IMR-90 (cell line): ENCODE measurements at regions not wholly inside any gene's neighbourhood (a gene's known extent, or its start where the extent isn't known, plus 50 kb on each side); places are given as distances from the start of the nearest gene placed in this dataset.

ENCODE experiments used
- CEBPB ChIP-seq: IDR thresholded peaks from 2 replicates; pipeline ENCODE4 v1.6.1; 2012; ENCODE audit warnings: low read depth, low read length, improper control_type of control experiment
- CHD1 ChIP-seq: IDR thresholded peaks from 2 replicates; pipeline ENCODE4 v1.6.1; 2012; ENCODE audit warnings: low read depth, low read length, improper control_type of control experiment
- CTCF ChIP-seq: conservative IDR thresholded peaks from 2 replicates; pipeline ENCODE4 v1.5.1; 2012; ENCODE audit warnings: mild to moderate bottlenecking, low read depth, low read length, improper control_type of control experiment
- FOS ChIP-seq: fragments of 150-350 bp; IDR thresholded peaks from 2 replicates; pipeline ENCODE4 v1.6.1; 2016; ENCODE audit warnings: low read depth, low read length
- MAZ ChIP-seq: IDR thresholded peaks from 2 replicates; pipeline ENCODE4 v1.6.1; 2012; ENCODE audit warnings: low read depth, mild to moderate bottlenecking, low read length, improper control_type of control experiment, moderate library complexity, borderline replicate concordance
- MXI1 ChIP-seq: IDR thresholded peaks from 2 replicates; pipeline ENCODE4 v1.6.1; 2012; ENCODE audit warnings: low read depth, mild to moderate bottlenecking, low read length, moderate library complexity, borderline replicate concordance
- NFE2L2 ChIP-seq: fragments of 150-350 bp; IDR thresholded peaks from 2 replicates; pipeline ENCODE4 v1.6.1; 2016; ENCODE audit warnings: low read depth, mild to moderate bottlenecking, low read length
- POLR2A ChIP-seq: IDR thresholded peaks from 2 replicates; pipeline ENCODE4 v1.6.1; 2012; ENCODE audit warnings: mild to moderate bottlenecking, low read depth, low read length
- RAD21 ChIP-seq: IDR thresholded peaks from 2 replicates; pipeline ENCODE4 v1.6.1; 2012; ENCODE audit warnings: low read length, improper control_type of control experiment
- RCOR1 ChIP-seq: IDR thresholded peaks from 2 replicates; pipeline ENCODE4 v1.6.1; 2012; ENCODE audit warnings: mild to moderate bottlenecking, low read length, improper control_type of control experiment; ENCODE audit not compliant: insufficient replicate concordance
- RFX5 ChIP-seq: IDR thresholded peaks from 2 replicates; pipeline ENCODE4 v1.8.0; 2012; ENCODE audit warnings: low read depth, mild to moderate bottlenecking, low read length, moderate library complexity
- SMC3 ChIP-seq: fragments of 150-350 bp; IDR thresholded peaks from 2 replicates; pipeline ENCODE4 v1.6.1; 2016; ENCODE audit warnings: low read depth, mild to moderate bottlenecking, antibody characterized with exemption, low read length, moderate library complexity
- TF ChIP-seq, protein P1 (sequence below): fragments of 150-350 bp; IDR thresholded peaks from 2 replicates; pipeline ENCODE4 v1.6.1; 2017; ENCODE audit warnings: mild to moderate bottlenecking, antibody characterized with exemption, low read length, low read depth

DNA sequence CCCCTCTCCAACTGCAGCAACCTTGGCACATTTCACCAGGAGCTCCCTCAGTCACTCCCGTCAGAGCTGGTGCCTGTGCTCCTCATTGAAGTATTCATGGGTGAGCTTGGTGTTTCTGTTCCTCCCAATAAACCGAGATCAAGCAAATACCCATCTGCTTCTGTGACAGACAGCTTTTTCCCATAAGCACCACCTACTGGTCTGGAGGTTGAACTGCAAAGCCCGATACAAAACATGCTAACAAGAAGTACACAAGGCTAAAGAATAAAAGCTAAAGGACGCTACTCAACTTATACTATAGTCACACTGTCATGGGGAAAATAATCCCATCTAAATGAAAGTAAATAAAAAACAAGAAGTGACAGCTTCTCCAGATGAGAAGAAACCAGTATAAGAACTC is 111.9 kb upstream of the C21orf91 start:
- TF ChIP-seq CTCF = no peak; the same call in 1 of the 2 replicates
- TF ChIP-seq SMC3 = no peak
- TF ChIP-seq POLR2A = no peak
- no peak for TF ChIP-seq FOS
- no peak for TF ChIP-seq NFE2L2
- no peak for TF ChIP-seq CHD1
- TF ChIP-seq RAD21 = no peak
- TF ChIP-seq MXI1 = no peak
- TF ChIP-seq MAZ = no peak
- TF ChIP-seq CEBPB = no peak
- TF ChIP-seq RFX5 = no peak
- TF ChIP-seq, protein P1, sequence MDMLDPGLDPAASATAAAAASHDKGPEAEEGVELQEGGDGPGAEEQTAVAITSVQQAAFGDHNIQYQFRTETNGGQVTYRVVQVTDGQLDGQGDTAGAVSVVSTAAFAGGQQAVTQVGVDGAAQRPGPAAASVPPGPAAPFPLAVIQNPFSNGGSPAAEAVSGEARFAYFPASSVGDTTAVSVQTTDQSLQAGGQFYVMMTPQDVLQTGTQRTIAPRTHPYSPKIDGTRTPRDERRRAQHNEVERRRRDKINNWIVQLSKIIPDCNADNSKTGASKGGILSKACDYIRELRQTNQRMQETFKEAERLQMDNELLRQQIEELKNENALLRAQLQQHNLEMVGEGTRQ = no peak
- TF ChIP-seq RCOR1 = no peak
